GM20000 (cell line): ENCODE measurements at regions not wholly inside any gene's neighbourhood (a gene's known extent, or its start where the extent isn't known, plus 50 kb on each side); places are given as distances from the start of the nearest gene placed in this dataset.

Source experiments
- DNase-seq: peaks from one replicate; pipeline ENCODE4 v3.0.0; 2012; ENCODE audit warnings: low spot score
- TF ChIP-seq, protein P1 (sequence below): IDR thresholded peaks from 2 replicates; pipeline ENCODE4 v1.5.1; 2012; ENCODE audit warnings: mild to moderate bottlenecking, control low read depth; ENCODE audit errors: extremely low read depth, missing control alignments

DNA sequence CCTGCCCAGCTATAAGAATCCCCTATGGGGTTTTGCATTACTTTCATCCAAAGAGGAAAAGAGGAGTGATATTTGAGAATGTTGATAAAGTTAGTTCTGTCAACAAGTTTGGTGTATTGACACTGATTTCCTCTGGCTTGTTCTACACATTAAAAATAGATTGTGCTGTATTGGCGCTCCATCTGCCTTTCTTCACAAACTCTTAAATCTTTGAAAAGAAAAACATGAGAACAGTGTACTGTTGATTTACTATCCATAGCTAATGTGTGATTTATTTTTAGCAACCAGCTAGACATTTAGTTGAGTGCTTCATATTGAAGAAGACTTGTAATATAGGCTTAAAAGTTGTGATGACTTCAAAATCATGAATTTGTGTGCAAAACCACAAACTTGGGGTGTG lies 261.2 kb upstream of the ANKRD50 start:
- no peak for DNase-seq
- TF ChIP-seq, protein P1, sequence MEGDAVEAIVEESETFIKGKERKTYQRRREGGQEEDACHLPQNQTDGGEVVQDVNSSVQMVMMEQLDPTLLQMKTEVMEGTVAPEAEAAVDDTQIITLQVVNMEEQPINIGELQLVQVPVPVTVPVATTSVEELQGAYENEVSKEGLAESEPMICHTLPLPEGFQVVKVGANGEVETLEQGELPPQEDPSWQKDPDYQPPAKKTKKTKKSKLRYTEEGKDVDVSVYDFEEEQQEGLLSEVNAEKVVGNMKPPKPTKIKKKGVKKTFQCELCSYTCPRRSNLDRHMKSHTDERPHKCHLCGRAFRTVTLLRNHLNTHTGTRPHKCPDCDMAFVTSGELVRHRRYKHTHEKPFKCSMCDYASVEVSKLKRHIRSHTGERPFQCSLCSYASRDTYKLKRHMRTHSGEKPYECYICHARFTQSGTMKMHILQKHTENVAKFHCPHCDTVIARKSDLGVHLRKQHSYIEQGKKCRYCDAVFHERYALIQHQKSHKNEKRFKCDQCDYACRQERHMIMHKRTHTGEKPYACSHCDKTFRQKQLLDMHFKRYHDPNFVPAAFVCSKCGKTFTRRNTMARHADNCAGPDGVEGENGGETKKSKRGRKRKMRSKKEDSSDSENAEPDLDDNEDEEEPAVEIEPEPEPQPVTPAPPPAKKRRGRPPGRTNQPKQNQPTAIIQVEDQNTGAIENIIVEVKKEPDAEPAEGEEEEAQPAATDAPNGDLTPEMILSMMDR: no peak

DNA sequence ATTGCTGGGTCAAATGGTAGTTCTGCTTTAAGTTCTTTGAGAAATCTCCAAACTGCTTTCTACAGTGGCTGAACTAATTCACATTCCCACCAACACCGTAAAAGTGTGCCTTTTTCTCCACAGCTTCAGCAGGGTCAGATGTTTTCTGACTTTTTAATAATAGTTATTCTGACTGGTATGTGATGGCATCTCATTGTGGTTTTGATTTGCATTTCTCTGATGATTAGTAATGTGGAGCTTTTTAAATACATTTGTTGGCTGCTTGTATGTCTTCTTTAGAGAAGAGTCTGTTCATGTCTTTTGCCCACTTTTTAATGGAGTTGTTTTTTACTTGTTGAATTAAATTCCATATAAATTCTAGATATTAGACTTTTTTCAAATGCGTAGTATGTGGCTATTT lies 257.5 kb upstream of the ANKRD50 start:
- DNase-seq: no peak
- TF ChIP-seq, protein P1: no peak

DNA sequence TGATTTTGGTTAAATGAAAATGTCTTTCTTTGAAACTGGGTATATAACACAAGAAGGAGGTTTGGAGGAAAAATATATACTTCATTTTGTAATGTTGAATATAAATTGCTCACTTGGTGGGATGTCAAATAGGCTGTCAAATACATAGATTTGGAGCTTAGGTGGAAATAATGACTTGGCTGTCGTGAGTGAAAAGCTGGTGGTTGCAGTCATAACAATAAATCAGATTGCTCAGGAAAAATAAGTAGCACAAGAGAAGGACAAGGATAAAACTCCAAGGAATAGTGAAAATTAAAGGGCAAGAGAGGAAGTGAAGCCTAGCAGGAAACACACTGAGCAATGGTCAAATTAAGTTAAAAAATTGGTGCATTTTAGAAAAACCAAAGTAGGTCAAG lies 253.0 kb upstream of the ANKRD50 start:
- DNase-seq: no peak
- TF ChIP-seq, protein P1: no peak

DNA sequence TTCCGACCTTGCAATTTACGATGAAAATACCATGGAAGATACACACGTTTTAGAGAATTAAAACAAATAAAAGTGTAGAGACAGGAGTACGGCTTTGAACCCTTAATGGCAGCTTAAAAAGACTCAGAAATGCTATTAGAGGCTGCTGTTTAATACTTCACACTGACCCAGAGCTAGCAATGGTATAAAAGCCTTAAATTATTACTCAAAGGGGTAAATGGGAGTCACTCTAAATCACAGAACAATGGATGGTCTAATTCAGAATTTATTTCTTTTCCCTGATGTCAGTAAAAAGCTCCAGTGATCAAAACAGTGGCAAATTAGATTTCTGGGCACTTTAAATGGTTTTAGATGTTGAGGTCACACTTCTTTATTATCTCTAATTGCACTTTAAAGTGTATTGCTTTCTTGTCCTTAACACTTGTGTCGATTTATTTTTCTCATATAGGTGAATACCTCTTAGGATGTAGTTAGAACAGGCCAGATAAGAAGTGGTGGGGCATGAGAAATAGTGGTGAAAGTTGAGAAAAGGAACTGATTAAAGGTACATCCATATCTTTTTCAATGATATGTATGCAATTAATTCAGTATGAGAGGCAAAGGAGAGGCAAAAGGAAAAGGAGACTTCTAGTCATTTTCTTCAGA lies 252.4 kb upstream of the ANKRD50 start:
- TF ChIP-seq, protein P1: no peak
- no peak for DNase-seq

DNA sequence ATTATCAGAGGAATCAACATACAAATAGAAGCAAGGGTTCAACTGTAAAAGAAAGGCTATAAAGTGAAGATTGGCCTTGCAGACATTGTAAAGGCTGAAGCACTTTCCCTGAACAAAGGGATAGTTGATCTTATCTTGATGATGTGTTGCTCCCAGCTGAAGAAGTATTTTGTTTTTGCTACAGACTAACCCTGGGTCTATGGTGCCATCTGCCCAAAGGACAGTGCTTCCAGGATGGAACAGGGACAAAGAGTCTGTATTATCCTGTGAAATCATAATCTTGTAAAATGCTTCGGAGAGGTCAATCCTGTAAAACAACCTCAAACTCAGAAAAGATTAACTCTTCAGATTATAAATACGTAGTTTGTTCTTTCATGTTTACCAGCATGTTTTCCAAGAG lies 251.7 kb upstream of the ANKRD50 start:
- TF ChIP-seq, protein P1: no peak
- no peak for DNase-seq

DNA sequence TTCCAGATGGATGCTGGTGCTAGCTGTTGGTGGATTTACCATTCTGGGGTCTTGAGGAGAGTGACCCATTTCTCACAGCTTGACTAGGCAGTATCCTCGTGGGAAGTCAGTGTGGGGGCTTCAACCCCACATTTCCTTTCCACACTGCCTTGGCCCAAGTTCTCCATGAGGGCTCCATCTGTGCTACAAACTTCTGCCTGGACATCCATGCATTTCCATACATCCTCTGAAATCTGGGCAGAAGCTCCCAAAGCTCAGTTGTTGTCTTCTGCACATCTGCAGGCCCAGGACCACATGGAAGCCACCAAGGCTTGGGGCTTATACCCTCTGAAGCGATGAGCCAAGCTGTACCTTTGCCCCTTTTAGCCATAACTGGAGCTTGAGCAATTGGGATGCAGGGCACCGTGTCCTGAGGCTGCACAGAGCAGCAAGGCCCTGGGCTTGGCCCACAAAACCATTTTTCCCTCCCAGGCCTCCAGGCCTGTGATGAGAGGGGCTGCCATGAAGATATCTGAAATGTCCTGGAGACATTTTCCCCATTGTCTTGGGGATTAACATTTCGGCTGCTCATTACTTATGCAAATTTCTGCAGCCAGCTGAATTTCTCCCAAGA lies 248.7 kb upstream of the ANKRD50 start:
- DNase-seq: no peak
- TF ChIP-seq, protein P1: no peak

DNA sequence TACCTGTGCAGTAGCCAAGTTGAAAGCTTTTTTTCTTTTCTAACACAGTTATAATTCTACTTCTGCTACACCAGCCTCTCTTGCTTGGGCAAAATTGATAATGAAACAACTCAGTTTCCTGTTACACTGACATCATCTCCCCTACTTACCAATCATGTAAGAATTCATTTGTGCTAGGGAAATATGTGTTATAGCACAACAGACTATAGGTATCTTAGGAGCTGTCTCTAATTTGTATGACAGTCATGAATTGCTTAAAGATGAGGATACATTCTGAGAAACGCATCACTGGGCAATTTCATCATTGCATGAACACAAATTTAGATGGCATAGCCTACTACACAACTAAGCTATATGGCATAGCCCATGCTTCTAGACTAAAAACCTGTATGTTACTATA lies 246.3 kb upstream of the ANKRD50 start:
- no peak for DNase-seq
- TF ChIP-seq, protein P1: no peak
